ENCODE measurements at regions not wholly inside any gene's neighbourhood (a gene's known extent, or its start where the extent isn't known, plus 50 kb on each side); places are given as distances from the start of the nearest gene placed in this dataset.

DNA sequence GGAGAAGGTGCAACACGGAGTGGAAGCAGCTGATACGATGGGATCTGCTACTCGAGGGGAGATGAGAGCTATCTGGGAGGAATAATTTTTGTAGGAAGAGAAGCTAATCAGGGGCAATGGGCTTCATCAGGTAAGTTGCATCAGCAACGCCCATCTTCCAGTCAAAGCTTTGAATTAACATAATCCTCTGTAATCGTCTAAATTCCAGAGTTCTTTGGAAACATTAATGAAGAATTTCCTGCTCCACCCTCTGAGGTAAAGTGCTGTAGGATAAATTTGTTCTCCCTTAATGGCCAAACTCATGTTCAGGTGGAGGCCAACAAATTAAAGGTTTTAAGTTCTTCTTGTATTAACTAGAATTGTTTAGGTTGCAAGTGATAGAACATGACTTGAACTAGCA is 94.0 kb upstream of the KAZN start:
- no peak overlapping the region for H3K4me3 ChIP-seq (ENCODE audit: low read length)
- TF ChIP-seq CTCF (IDR thresholded peaks at IDR 0.05; ENCODE audit: insufficient read depth, low read depth, low read length, missing control alignments) = no peak
- no peak for DNase-seq (ENCODE audit: low read depth)

- no peak for TF ChIP-seq CTCF (IDR thresholded peaks at IDR 0.05; ENCODE audit: insufficient read depth, low read depth, low read length, missing control alignments)
- no peak for DNase-seq (ENCODE audit: low read depth)
- no peak overlapping the region for H3K4me3 ChIP-seq (ENCODE audit: low read length)
Measured at GRCh38 chr1:14506471-14507255, 91.8 kb upstream of the KAZN start.

GRCh38 chr1:14507262-14507661 is 91.2 kb upstream of the KAZN start:
- DNase-seq (ENCODE audit: low read depth) = no peak
- TF ChIP-seq CTCF (IDR thresholded peaks at IDR 0.05; ENCODE audit: insufficient read depth, low read depth, low read length, missing control alignments) = no peak

GRCh38 chr1:14508613-14509012 is 89.9 kb upstream of the KAZN start:
- TF ChIP-seq CTCF (IDR thresholded peaks at IDR 0.05; ENCODE audit: insufficient read depth, low read depth, low read length, missing control alignments) = no peak
- DNase-seq (ENCODE audit: low read depth) = no peak
- H3K4me3 ChIP-seq (ENCODE audit: low read length) = no peak overlapping the region

More at GRCh38 chr1:14507262-14507661, 91.2 kb upstream of the KAZN start:
- no peak overlapping the region for H3K4me3 ChIP-seq (ENCODE audit: low read length)

DNA sequence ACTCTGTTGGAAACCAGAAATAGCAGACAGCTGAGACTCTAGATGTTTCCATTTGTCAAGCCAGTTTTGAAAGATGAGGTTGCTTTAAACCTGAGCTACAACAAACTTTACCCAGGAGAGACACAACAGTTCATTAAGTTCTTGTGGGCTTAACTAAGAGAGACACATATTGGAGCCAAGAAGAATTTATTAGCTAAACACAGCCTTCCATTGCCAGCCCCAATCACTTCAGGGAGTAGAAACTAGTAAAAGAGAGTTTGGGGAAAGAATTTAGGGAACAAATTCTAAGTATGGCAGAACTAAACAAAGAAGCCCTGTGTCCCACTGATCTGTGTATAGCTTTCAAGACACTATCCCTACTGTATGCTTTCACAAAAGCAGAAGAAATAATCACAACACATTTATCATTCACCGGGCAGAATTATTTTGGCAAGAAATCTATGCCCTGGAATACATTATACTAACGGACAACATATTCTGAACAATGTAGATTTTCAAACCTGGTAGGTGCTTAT is 87.3 kb upstream of the KAZN start:
- TF ChIP-seq CTCF (IDR thresholded peaks at IDR 0.05; ENCODE audit: insufficient read depth, low read depth, low read length, missing control alignments) = no peak
- DNase-seq (ENCODE audit: low read depth) = no peak
- no peak overlapping the region for H3K4me3 ChIP-seq (ENCODE audit: low read length)

DNA sequence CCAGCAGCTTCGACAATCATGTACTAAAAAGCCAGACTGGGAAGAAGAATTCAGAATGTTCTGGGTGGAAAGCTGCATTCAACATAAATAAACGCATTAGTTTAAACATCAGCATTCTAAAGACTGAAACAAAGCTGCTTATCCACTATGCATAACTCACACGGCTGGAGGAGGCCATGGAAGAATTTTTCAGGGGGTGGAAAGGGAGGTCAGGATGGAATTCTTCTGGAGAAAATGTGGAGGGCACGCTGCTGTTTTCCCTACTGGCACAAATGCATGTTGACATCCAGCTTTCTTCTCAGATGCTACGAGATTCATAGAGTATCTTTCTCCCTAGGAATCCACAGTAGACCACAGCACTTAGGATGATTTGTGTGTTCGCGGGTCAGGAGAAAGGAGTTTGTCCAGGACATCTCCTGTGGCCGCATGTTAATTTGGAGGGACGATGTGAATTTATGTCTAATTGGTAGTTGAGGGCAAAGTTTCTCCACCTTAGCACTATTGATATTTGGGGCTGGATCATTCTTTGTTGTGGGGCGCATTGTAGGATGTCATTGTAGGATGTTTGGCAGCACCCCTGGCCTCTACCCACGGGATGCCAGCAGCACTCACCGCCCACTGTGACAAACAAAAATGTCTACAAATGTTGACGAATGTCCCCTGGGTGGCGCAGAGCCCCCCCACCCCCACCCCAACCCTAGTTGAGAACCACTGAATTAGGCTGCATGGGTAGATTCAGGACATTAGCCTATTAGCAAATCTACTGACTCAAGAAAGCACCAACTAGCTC is 86.5 kb upstream of the KAZN start:
- no peak for TF ChIP-seq CTCF (IDR thresholded peaks at IDR 0.05; ENCODE audit: insufficient read depth, low read depth, low read length, missing control alignments)
- DNase-seq (ENCODE audit: low read depth) = no peak

More for the DNA sequence above, 86.5 kb upstream of the KAZN start:
- no peak overlapping the region for H3K4me3 ChIP-seq (ENCODE audit: low read length)

Data from epithelial cell of esophagus (primary cell).